GM12878 (cell line): ENCODE measurements at regions not wholly inside any gene's neighbourhood (a gene's known extent, or its start where the extent isn't known, plus 50 kb on each side); places are given as distances from the start of the nearest gene placed in this dataset.

Source experiments
- ATAC-seq: fragments of 200-7000 bp; cut with Tn5 transposase; 3 replicates; pipeline ENCODE4 v1.9.1; 2020; ENCODE audit warnings: mild to moderate bottlenecking, moderate library complexity
- BruUV-seq: library from RNA; stranded (reverse); fragments of 400-500 nt; replicated peaks from 2 replicates; lab custom pipeline; 2021; lab: Mats Ljungman, UMichigan
- CTCF ChIA-PET: fragments of 300-600 bp; sonication (Branson Sonifier 250); formaldehyde crosslinking; extraction: SDS; loops from one replicate; lab custom pipeline; 2021; ENCODE audit warnings: inconsistent platforms; lab: Yijun Ruan, JAX
- POLR2A ChIA-PET: fragments of 350-600 bp; formaldehyde crosslinking; extraction: SDS; loops from one replicate; lab custom pipeline; 2021; ENCODE audit warnings: inconsistent platforms; lab: Charles Lee
- RAD21 ChIA-PET: fragments of 300-600 bp; sonication (Branson Sonifier 250); formaldehyde crosslinking; loops from one replicate; lab custom pipeline; 2023; ENCODE audit warnings: antibody characterized with exemption; ENCODE audit not compliant: unreplicated experiment; lab: Charles Lee
- SMC1A ChIA-PET: fragments of 300-600 bp; sonication (Branson Sonifier 250); formaldehyde crosslinking; loops from one replicate; lab custom pipeline; 2023; ENCODE audit not compliant: unreplicated experiment, uncharacterized antibody; lab: Charles Lee
- DNase-seq: peaks from one replicate; pipeline ENCODE4 v3.0.0-alpha.2; 2011; ENCODE audit warnings: low read depth, low spot score
- FAIRE-seq: peaks from 3 replicates; lab custom pipeline; 2011; peaks lifted over from hg19 to GRCh38; lab: Jason Lieb, UNC
- H2AFZ ChIP-seq: 2 replicates; pipeline ENCODE4 v1.6.0; 2011; ENCODE audit warnings: low read depth, low read length, control low read depth; ENCODE audit not compliant: control insufficient read depth
- H3K27ac ChIP-seq: 2 replicates; pipeline ENCODE4 v1.5.1; 2011; ENCODE audit warnings: control low read depth; ENCODE audit not compliant: control insufficient read depth, insufficient read depth
- H3K27me3 ChIP-seq, 2 experiments: replicated peaks in 1 of 2; 2 replicates each; pipeline versions ENCODE4 v1.6.0 to v1.6.1; 2011; ENCODE audit warnings: low read length in 1 of 2; ENCODE audit not compliant: control insufficient read depth in 2 of 2, insufficient read depth in 2 of 2
- H3K36me3 ChIP-seq, 2 experiments: 2 replicates each; pipeline ENCODE4 v1.5.1; 2011; ENCODE audit warnings: low read length in 1 of 2; ENCODE audit not compliant: control insufficient read depth in 2 of 2, insufficient read depth in 2 of 2
- H3K4me1 ChIP-seq: 2 replicates; pipeline ENCODE4 v1.6.1; 2011; ENCODE audit warnings: mild to moderate bottlenecking, low read length, moderate library complexity, mixed read lengths; ENCODE audit not compliant: control insufficient read depth, insufficient read depth
- H3K4me2 ChIP-seq: 2 replicates; pipeline ENCODE4 v1.6.0; 2011; ENCODE audit warnings: control low read depth; ENCODE audit not compliant: control insufficient read depth, insufficient read depth
- H3K4me3 ChIP-seq: fragments of 200-600 bp; sonication (generic); 2 replicates; pipeline ENCODE4 v1.5.1; 2016
- H3K79me2 ChIP-seq: 2 replicates; pipeline ENCODE4 v1.6.0; 2011; ENCODE audit warnings: low read length; ENCODE audit not compliant: control insufficient read depth, insufficient read depth
- H3K9ac ChIP-seq: 2 replicates; pipeline ENCODE4 v1.8.0; 2011; ENCODE audit warnings: low read length, control low read depth, mixed read lengths; ENCODE audit not compliant: control insufficient read depth, insufficient read depth
- H3K9me3 ChIP-seq: replicated peaks from 3 replicates; pipeline ENCODE4 v1.5.1; 2011; ENCODE audit warnings: mild to moderate bottlenecking, low read length; ENCODE audit not compliant: control insufficient read depth, insufficient read depth
- H4K20me1 ChIP-seq: 2 replicates; pipeline ENCODE4 v1.6.0; 2011; ENCODE audit not compliant: control insufficient read depth, insufficient read depth
- ATF2 ChIP-seq: IDR thresholded peaks from 2 replicates; pipeline ENCODE4 v1.6.1; 2012; ENCODE audit warnings: low read length, inconsistent platforms
- LARP7 ChIP-seq: fragments of 450-650 bp; IDR thresholded peaks from 2 replicates; pipeline ENCODE4 v1.6.1; 2017; ENCODE audit warnings: mild to moderate bottlenecking
- PBX3 ChIP-seq: IDR thresholded peaks from 2 replicates; pipeline ENCODE4 v1.6.1; 2011; ENCODE audit warnings: mild to moderate bottlenecking, low read depth, low read length, moderate library complexity; ENCODE audit not compliant: insufficient replicate concordance
- TCF3 ChIP-seq: IDR thresholded peaks from 2 replicates; pipeline ENCODE4 v1.6.1; 2012; ENCODE audit warnings: low read depth, mild to moderate bottlenecking, low read length, borderline replicate concordance; ENCODE audit not compliant: insufficient read depth
- ZBTB40 ChIP-seq: fragments of 450-650 bp; IDR thresholded peaks from 2 replicates; pipeline ENCODE4 v1.6.1; 2016; ENCODE audit warnings: mild to moderate bottlenecking, moderate library complexity, borderline replicate concordance
- ZNF622 ChIP-seq: fragments of 450-650 bp; IDR thresholded peaks from 2 replicates; pipeline ENCODE4 v1.6.1; 2017; ENCODE audit warnings: mild to moderate bottlenecking, inconsistent platforms
- WGBS: methylation state at CpG from one replicate; pipeline ENCODE4 v1.1.6; 2016; ENCODE audit warnings: low lambda C conversion rate; ENCODE audit not compliant: insufficient replicate concordance, insufficient coverage; ENCODE audit errors: missing lambda C conversion rate; 5-methylcytosine and 5-hydroxymethylcytosine counted together
- in situ Hi-C: fragments of 300-500 bp; cut with MboI; formaldehyde crosslinking; loops from 9 replicates; pipeline ENCODE4 v1.14.3; 2018; ENCODE audit warnings: mixed read lengths
- intact Hi-C: fragments of 100-400 bp; cut with micrococcal nuclease; formaldehyde crosslinking; loops from one replicate; pipeline ENCODE4 v1.14.2; 2022; ENCODE audit not compliant: unreplicated experiment

GRCh38 chr12:91859347-91859746, 286.3 kb downstream of the BTG1 start:
- no peak for DNase-seq
- H3K27me3 ChIP-seq = no peaks in the 10 kb centered on the region
- in situ Hi-C loops = no loop called here
- 42% methylated on average over 2 of the region's 2 CpGs for WGBS
- no peak for ATAC-seq
- H3K9ac ChIP-seq = no peak overlapping the region
- no peak for FAIRE-seq
- SMC1A ChIA-PET = interaction anchor here (0.6 to 1.3 kb wide), 3 partner anchors 19 to 91 kb away, joined by 3 to 4 read pairs (median 3); no protein-coding TSS in a partner anchor
- TF ChIP-seq TCF3 (no peak), LARP7 (no peak), ATF2 (no peak), ZBTB40 (no peak), ZNF622 (no peak), PBX3 (no peak)
- TF ChIP-seq, all 136 proteins: peak for 0
- intact Hi-C loops = no loop called here
- H4K20me1 ChIP-seq = no peaks in the 10 kb centered on the region
- no peaks in the 10 kb centered on the region for H3K9me3 ChIP-seq
- H2AFZ ChIP-seq = no peak overlapping the region
- H3K4me1 ChIP-seq = no peaks in the 10 kb centered on the region
- CTCF ChIA-PET = interaction anchor here (0.6 to 1.3 kb wide), 3 partner anchors 12 to 95 kb away, joined by 3 read pairs; no protein-coding TSS in a partner anchor
- H3K4me3 ChIP-seq = no peak overlapping the region
- no peak overlapping the region for H3K4me2 ChIP-seq
- no peak overlapping the region for H3K27ac ChIP-seq
- BruUV-seq = no TSS peak
- RAD21 ChIA-PET = no interaction called here
- H3K79me2 ChIP-seq = no peaks in the 10 kb centered on the region
- no peaks in the 10 kb centered on the region for H3K36me3 ChIP-seq
- POLR2A ChIA-PET = interaction anchor here (1.0 kb wide), 1 partner anchor 16 kb away, joined by 3 read pairs; no protein-coding TSS in a partner anchor
